ENCODE measurements at regions not wholly inside any gene's neighbourhood (a gene's known extent, or its start where the extent isn't known, plus 50 kb on each side); places are given as distances from the start of the nearest gene placed in this dataset.

DNA sequence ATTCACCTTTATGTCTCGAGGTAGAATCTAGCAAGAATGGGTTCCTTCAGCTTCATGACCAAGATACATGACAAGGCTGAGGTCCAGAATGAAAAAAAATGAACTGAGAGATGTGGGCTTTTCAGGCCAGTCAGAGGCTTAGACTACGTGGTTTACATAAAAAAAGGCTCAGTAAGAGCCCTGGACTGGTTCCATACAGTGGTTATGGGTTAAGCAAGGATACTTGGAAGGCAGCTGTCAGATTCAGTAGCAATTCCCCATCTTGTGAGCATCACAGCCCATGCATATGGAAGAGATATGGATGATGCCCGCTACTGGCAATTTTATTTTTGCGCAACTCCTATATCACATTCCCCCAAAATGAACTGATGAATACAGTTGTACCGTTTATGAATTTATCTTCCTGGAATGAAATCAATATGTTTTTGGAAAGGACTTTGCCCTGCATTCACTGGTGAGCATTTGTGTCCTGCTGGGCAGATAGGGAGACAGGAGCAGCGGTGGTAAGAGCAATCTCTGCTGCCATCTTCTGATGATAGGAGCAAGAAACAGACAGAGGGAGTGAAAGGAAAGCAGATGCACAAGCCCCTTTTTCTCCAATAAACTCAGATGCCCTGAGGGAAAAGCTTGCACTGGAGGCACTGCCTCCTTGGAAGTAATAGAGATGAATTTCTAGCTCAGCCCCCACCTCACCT lies 280.4 kb downstream of the GALC start:
- DNase-seq: no peak

DNA sequence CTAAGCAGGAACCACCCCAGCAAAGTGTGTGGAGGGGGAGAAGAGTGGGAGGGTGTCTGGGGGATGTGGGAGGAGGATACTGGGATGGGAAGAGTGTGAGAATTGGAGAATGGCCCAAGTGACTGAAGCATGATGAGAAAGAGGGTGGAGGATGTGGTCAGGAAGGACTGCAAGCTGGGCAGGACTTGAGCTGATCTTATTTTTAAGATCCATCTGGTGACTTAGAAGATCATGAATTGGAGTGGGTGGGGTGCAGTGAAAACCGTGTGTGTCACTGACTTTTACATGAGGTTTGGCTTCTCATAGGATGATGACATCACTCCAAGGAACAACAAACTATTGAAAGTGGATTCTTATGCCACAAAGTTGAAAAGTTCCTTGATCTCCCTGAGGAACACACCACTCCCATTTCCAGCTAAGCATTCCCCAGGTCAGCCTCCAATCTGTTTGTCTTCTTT lies 287.5 kb downstream of the GALC start:
- DNase-seq: no peak

DNA sequence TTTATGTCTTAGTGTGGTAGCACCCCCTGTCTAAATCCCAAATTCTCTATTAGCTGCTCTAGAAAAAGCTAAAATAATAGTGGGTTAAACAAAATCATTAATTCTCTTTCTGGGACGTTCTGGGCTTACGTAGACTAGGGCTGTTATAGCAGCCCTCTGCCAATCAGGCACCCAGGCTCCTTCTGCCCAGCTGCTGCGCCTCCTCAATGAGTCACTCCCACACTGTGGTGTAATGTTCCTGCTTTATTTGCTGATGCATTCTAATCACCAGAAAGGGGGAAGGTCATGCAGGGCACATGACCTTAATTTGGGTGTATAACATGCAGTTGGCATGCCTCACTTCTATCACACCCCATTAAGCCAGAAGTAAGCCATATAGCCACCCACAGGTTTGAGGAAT lies 294.5 kb downstream of the GALC start:
- no peak for DNase-seq

DNA sequence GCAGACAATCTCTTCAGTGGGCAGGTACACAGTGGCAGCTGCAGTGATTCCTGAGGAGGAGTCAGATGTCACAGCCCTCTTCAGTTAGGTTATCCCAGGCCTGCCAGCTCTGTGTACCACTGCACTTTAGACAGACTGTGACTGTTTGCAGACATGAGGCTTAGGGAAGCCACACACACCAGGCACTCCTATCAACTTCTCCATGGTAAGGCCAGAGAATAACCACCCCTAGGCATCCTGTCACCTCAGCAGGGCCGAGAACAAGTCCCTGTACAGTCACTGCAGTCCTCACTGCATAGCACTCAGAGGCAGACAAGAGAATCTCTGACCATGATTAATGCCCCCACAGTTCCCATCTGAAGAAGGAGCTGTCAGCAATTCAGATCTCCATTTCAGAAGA lies 296.5 kb downstream of the GALC start:
- no peak for DNase-seq

DNA sequence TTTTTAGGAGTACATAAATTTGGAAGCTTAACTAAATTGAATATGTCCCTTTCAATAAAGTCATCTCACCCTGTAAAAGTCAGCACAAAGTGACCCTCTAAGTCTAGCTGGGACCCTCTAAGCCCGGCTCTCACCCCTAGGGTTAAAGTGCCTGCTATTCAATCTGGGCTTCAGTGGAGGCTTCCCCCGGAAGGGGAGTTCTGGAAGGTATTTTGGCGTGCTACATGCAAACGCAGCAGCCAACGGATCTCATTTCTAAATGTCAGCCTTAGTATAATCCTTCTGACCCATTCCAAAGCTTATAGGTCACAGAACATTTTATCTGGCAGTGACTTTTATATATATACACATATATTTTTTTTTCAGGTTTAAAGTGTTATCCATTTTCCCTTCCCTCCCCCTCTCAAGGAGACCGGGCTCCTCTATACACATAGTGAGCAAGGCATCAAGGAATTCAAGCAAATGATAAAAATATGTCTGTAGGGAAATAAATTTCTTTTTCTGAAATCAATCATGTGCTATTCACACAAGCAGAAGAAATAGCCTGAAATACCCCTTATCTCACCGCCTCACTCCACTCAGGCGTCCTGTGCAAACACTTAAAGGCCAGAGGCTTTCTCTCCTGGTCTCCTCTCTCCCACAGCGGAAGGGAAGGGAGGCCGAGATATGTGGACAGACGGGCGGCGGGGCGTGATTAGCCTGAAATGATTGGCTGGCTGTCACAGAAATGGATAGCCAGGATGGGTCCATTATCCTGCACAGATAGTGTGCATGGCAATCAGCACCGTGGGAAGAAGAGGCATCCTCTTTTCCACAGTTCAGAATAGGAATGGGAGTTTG lies 301.7 kb downstream of the GALC start:
- DNase-seq: no peak

DNA sequence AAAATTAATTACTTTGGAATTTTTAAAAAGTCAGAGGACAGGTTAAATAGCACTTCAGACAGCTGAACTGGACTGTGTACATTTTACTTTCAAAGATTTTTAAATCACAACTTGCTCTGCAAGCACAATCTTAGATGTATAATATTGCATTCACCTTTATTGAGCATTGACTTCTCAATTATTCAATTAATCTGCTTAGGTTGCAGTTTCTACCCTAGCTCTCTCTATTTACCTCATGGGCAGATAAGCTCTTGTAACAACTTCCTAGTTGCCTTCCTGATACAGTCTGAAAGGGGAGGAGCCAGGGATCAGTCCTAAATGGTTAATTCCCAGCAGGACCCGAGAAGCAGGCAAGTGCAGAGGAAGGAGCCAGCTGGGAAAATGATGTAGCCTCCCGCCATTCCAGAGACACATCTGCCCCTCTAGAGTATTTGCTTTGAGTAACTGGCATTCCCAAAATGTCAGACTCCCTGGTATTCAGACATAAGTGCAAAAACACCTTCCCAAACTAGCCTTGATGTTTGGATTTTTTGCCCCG lies 302.8 kb downstream of the GALC start:
- no peak for DNase-seq

DNA sequence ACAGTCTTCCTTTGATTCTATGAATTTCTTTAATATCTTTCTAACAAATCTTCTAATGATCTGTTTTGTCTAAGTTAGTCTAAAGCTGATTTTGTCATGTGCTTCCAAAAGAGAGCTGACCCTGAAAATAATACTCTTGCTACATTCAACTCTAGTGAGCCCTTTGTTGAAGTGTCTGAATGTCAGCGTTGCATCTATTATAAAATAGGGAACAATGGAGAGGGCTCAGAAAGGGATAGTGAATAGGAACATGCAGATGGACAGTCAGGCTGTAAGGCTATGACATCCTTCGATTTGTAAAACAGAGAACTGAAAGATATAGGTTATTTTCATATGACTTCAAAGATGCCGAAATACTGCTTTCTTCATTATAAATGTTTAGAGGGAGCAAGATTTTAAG lies 304.5 kb downstream of the GALC start:
- no peak for DNase-seq

DNA sequence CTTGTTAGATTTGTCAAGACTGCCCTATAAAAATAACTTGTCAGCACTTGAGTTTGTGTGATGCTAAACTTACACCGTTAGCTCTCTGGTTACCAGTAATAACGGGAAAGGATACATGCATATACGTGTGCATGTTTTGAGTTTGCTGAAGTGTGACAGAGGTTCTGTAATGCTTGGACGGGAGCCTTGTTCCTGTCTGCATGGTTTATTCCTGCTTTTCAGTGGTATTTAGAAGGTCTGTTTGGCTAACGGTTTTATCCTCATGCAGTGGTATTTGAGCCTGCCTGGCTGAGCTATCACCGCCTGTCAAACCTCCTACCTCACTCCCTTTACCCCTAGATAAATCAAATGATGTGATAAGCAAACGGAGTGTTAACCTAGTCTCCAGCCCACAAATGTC lies 305.6 kb downstream of the GALC start:
- no peak for DNase-seq

DNA sequence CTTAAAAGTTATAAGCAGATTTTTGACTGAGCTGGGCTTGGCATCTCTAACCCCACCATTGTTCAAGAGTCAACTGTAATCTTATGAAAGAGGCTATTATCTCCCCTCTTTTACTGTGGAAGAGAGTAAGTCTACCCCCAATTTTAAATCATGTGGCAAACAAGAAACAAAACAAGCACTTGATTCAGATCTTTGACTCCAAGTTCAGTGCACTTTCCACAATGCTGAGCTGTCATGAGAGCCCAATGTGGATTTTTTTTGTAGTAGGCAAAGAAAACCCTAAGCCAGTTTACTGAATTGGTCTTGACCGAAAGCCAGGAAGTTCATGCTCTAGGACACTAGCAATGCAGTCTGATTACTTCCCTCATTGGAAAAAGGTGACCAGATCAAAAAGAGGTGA lies 306.2 kb downstream of the GALC start:
- no peak for DNase-seq

DNA sequence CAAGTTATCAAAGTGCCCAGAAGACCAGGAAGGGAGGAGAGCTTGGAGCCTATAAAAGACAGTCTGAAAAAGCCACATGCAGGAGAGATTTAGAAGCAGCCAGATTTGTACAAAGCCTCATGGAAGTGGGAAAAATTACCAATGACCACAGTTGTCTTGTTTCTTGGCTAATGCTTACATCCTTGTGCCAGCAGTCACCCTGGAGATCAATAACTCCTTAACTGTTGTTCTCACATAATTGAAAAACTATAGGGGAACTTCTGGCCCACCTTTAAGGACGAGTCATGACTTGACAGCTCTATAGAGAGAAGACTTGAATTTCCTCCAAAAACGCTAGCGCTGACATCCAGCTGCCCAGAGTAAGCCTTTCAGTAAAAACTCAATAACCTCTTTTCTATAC lies 313.1 kb downstream of the GALC start:
- no peak for DNase-seq

DNA sequence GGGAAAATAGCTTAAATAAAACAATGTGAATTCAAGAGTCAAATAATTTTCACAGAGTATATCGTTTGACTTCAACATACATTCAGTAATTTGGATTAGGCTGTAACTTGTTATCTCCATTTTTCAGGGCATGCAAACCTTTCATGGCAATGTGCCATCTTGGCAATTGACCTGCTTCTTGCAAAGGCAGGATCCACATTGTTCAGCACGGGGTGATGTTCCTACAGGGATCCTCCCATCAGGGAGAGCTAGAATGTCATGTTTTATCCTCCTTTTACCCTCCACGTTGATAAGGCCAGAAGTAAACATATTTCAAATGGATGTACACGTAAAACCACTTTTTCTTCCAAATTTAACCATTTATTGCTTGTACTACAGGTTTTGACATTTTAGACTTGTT lies 314.4 kb downstream of the GALC start:
- no peak for DNase-seq

DNA sequence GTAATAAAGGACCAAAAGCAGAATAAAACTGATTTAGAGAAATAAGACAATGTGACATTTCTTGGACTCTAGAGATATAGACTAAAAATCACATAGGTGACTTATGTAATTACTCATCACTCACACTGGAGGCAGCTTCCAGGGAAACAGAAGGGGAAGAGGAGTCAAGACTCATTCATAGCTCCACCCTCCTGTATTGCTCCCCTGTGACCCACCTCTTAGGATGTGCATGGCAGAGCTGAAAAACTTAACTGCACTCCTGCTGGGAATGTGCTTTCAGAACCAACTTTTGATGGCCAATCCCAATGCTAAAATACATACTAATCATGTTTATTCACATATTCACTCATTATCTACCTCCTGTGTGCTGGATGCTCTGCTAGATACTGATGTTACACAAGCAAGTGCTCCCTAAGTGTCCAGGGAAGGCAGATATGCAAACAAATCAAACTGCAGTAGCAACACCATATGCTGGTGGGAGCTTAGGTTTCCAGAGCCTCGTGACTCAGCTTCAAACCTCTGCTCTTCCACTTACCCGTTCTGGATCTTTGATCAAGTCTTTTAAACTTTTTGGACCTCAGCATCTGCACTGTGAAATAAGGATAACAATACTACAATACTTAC lies 316.1 kb downstream of the GALC start:
- no peak for DNase-seq

DNA sequence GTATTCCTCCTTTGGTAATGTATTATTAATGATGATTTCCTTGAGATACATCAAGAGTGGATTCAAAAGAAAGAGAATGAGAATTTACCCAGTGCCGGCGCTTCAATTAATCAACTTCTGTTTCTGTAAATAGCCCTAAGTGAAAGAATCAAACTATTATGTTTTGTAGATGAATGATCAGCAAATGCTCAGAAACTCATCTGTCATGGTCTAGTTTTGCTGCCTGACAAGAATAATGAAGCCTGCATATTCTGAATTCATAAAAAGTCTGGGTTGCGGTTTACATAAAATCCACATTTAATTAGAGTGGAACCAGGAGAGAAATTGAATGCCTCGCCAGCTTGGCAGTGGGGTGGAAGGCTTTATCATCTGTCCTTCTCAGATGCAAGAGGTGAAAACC lies 325.3 kb downstream of the GALC start:
- DNase-seq: no peak

DNA sequence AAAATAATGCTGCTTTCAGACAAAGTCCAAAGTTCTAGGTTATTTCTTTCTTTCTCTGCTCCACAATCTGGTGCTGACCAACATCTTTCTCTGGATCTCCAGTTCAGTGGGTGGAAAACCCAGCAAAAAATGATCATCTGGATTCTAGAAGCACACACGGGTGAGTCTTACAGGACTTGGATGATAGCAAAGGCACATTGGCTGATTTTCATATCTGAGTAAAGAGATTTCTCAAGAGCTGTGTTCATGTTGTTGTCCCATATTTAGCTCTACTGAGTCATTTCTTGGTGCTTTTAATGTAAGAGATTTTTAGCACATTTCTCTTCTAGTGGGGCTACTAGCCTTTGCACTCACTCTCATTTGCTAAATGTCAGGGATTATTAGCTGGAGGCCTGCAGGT lies 336.7 kb downstream of the GALC start:
- no peak for DNase-seq

DNA sequence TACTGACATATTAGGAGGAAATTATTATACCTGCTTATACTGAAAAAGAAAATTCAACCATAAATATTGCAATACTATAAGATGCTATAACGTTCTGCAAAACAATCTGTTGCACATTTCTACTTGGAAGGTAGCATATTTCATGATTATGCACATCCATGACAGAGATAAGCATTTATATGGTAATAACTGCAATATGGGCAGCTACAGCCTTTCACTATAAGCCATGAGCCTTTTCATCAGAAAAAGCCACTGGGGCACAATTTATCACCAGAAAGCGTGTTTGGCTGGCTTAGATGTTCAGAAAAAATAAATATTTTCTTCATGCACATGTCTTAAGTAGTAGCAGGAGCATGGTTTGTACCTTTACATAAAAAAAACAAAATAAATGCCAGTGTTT lies 340.7 kb downstream of the GALC start:
- DNase-seq: no peak

DNA sequence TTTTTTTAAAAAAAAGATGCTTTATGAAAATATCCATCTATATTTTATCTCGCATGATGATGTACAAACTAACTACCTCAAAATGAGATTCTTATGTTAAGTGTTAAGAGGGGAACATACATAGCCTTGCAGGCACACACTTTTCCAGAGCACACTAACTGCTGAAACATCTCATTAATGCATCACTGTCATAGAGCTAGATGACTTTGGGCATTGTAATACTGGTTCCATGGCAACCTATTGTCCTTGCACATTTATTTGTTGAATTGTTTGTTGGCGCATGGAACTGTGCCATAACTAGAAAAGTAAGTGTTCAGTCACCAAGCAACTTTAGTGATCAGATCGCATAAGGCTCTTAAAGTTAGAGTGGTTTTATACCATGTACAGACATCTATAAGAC lies 348.3 kb downstream of the GALC start:
- no peak for DNase-seq

DNA sequence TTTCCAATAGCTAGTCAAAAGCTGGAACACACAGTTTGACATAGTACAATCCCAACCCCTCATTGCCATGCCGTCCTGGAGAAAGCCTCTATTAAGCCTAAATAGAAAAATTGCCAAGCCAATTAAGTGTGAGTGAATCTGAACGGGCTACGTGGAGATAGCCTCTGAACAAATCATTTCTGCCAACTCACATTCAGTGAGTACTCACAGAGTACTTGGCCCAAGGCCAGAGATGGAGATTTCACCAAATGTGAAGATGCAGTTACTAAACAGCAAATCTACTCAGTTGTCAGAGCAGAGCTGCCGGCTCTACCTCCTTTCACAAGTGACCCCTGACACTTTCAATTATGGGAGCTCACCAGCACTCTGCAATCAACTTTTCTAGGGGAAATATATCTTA lies 350.0 kb downstream of the GALC start:
- DNase-seq: no peak

DNA sequence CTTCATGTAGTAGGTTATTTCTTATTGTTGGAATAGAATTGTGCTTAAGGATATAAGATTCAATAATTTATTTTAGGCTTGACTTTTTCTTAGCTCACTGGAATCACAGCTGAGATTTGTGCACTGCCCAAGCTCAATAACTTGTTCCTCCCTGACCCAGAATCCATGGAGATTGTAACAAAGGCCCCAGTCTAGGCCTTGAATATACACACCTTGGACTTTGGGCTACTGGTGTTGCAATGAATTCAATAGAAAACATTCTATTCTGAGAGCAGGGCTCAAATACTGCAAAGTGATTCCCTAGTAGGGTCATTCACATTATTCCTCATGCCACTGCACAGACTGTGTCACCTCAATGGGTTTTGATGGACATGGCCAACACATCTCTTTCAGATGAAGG lies 352.4 kb downstream of the GALC start:
- DNase-seq: no peak

DNA sequence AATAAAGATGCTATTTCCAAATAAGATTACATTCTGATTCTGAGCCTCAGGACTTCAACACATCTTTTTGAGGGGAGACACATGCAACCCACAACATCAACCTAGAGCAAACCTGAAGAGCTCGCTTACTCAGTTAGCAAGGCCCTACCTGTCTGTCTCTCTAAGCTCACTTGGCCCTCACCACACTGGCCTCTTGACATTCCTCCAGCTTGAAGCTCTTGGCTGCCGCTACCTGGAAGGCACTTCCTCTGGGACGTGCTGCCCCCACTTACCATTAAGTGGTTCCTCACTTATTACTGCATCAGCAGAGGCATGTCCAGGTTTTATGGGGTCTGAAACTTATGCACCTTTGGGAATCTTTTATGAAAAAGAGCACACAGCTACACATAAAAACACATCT lies 354.8 kb downstream of the GALC start:
- no peak for DNase-seq

DNA sequence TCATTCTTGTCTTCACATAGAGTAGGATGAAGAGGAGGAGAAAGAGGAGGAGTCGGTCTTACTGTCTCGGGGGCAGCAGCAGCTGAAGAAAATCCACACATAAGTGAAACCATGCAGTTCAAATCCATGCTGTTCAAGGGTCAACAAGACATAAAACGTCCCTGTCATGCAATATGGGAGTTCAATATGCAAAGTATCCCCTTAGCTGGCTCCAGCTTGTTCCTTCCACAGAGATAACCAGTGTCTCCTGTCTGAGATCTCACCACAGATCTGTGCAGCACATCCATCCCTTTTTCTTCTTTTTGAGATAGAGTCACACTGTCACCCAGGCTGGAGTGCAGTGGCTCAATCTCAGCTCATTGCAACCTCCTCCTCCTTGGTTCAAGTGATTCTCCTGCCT lies 357.5 kb downstream of the GALC start:
- DNase-seq: no peak

DNA sequence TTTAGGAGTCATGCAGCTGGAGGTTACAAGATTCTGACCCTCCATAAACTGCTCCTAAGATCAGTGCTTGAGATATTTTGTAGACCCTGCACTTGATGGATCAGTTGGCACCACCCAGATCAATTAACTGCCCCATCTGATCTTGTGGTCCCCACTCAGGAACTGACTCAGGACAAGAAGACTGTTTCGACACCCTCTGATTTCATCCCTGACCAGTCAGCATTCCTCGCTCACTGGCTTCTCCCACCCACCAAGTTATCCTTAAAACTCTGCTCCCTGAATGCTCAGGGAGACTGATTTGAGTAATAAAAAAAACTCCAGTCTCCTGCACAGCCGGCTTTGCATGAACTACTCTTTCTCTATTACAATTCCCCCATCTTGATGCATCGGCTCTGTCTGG lies 360.2 kb downstream of the GALC start:
- no peak for DNase-seq

DNA sequence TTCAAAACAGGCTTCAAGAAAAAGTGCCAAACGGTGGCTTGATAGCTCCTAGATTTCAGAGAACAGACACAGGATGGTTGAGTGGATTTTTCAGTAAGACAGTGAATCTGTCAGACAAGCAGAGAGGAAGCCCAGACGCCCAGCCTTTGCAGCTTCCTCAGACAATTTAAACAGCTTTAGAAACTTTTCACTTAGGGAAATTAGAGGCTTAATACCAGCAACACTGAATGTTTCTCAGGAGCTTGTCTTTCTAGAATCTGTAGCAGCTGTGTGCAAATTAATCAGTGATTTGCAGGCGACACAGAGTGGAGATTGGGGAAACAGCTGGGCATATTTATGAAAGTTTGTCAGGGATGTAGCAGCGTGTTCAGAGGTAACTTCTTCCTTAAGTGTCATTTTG lies 362.1 kb downstream of the GALC start:
- no peak for DNase-seq

DNA sequence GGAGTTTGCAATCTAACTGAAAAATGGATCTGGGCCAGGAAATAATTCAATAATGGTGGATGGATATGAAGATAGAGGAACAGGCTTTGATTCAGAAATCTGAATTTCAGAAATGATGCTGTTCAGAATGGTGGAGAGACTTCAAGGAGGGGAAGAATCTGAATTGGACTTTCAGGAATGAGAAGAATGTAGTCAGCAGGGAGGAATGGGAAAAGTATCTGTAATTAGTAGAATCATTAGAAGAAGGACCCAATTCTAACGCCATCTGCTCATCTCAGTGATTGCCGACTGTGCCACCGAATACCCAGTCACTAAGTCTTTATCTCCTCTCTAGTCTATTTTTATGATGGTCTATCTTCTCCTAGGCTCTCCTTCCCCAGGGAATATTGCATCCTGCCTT lies 363.2 kb downstream of the GALC start:
- no peak for DNase-seq

DNA sequence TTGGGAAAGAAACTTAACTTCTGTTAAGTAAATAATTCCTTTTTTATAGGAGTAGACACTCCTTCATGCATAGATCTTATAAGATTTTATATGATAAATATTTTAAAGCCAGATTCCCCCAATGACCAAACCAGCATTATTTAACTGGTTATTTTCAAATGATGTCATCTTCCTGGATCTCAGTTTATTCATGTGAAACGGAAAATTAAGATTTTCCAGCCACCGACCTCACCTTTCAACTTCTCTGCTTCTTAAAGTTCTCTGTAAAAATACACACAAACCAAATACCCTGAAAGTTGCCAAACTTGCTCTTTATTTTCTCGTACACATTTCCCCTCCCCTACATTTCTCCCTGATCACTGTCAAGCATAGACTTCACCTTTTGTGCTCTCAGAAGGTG lies 364.2 kb downstream of the GALC start:
- no peak for DNase-seq

Measured in stimulated activated CD8-positive, alpha-beta memory T cell treated with anti-CD3 and anti-CD28 coated beads, Interleukin-4, amount 100 ng/mL, for 48 hours (primary cell).